HCT116 (cell line): ENCODE measurements at regions not wholly inside any gene's neighbourhood (a gene's known extent, or its start where the extent isn't known, plus 50 kb on each side); places are given as distances from the start of the nearest gene placed in this dataset.

Experiments
- ATAC-seq: fragments of 200-7000 bp; cut with Tn5 transposase; 2 replicates; pipeline ENCODE4 v1.9.1; 2020; ENCODE audit warnings: mild to moderate bottlenecking, moderate library complexity
- BruUV-seq: library from RNA; stranded (reverse); fragments of 400-500 nt; replicated peaks from 2 replicates; lab custom pipeline; 2021; lab: Mats Ljungman, UMichigan
- CTCF ChIA-PET: fragments of 300-600 bp; sonication (Branson Sonifier 250); formaldehyde crosslinking; loops from one replicate; lab custom pipeline; 2021; ENCODE audit warnings: antibody characterized with exemption; lab: Charles Lee
- POLR2A ChIA-PET: fragments of 300-600, 350-600 bp; sonication (Branson Sonifier 250); formaldehyde crosslinking; loops from one replicate; lab custom pipeline; 2021; ENCODE audit warnings: antibody characterized with exemption; lab: Charles Lee
- RAD21 ChIA-PET, 2 experiments: fragments of 300-600 bp; sonication (Branson Sonifier 250); formaldehyde crosslinking; loops; one replicate each; lab custom pipeline; 2023; ENCODE audit warnings: low total read pairs in 2 of 2; ENCODE audit not compliant: uncharacterized antibody in 2 of 2, unreplicated experiment in 2 of 2, low non-redundant PET in 1 of 2; lab: Charles Lee
- DNase-seq: peaks from one replicate; pipeline ENCODE4 v3.0.0-alpha.2; 2010; ENCODE audit warnings: low read depth, low spot score
- H2AFZ ChIP-seq: fragments of 200-600 bp; shearing (Covaris generic), sonication (generic); 2 replicates; pipeline ENCODE4 v1.6.1; 2017; ENCODE audit warnings: low read depth, mixed run types, mixed read lengths, antibody characterized with exemption, low read length; ENCODE audit not compliant: poor library complexity, severe bottlenecking
- H3K27ac ChIP-seq: 2 replicates; pipeline ENCODE4 v1.5.1; 2012; ENCODE audit warnings: low read depth, low read length
- H3K27me3 ChIP-seq: fragments of 200-600 bp; sonication (generic); 2 replicates; pipeline ENCODE4 v1.6.1; 2016; ENCODE audit warnings: mixed run types, low read length, mixed read lengths; ENCODE audit not compliant: insufficient read depth
- H3K36me3 ChIP-seq, 2 experiments: fragments of 200-500 bp in 1 of 2; fragments of 200-600 bp in 1 of 2; sonication (Bioruptor generic) in 1 of 2; sonication (generic) in 1 of 2; 2 replicates each; pipeline versions ENCODE4 v1.5.1 to v1.6.1; 2014 to 2016; ENCODE audit warnings: low read length in 2 of 2, inconsistent platforms in 1 of 2, mixed read lengths in 1 of 2, mixed run types in 1 of 2; ENCODE audit not compliant: insufficient read depth in 2 of 2, control insufficient read depth in 1 of 2
- H3K4me1 ChIP-seq, 2 experiments: fragments of 200-600 bp in 1 of 2; sonication (generic) in 1 of 2; 2 replicates each; pipeline versions ENCODE4 v1.5.1 to v1.6.1; 2012 to 2017; ENCODE audit warnings: low read length in 2 of 2, inconsistent platforms in 1 of 2, mild to moderate bottlenecking in 1 of 2, mixed read lengths in 1 of 2, mixed run types in 1 of 2, moderate library complexity in 1 of 2; ENCODE audit not compliant: insufficient read depth in 2 of 2, control insufficient read depth in 1 of 2
- H3K4me2 ChIP-seq: fragments of 200-600 bp; sonication (generic); 2 replicates; pipeline ENCODE4 v1.6.1; 2017; ENCODE audit warnings: mixed run types, low read length, mixed read lengths
- H3K4me3 ChIP-seq, 2 experiments: fragments of 200-600 bp in 1 of 2; sonication (generic) in 1 of 2; replicated peaks in 1 of 2; 2 replicates each; pipeline ENCODE4 v1.5.1; 2011 to 2016; ENCODE audit warnings: low read length in 2 of 2, control low read depth in 1 of 2, low read depth in 1 of 2, mild to moderate bottlenecking in 1 of 2, mixed read lengths in 1 of 2, mixed run types in 1 of 2
- H3K79me2 ChIP-seq: fragments of 200-600 bp; sonication (generic); 2 replicates; pipeline ENCODE4 v1.6.1; 2017; ENCODE audit warnings: mild to moderate bottlenecking, mixed run types, low read length, moderate library complexity, mixed read lengths; ENCODE audit not compliant: insufficient read depth
- H3K9ac ChIP-seq: fragments of 200-600 bp; sonication (generic); 2 replicates; pipeline ENCODE4 v1.6.1; 2016; ENCODE audit warnings: low read length, mixed read lengths
- H3K9me2 ChIP-seq: fragments of 200-600 bp; sonication (generic), shearing (Covaris generic); 2 replicates; pipeline ENCODE4 v1.6.1; 2017; ENCODE audit warnings: mixed run types, mild to moderate bottlenecking, moderate library complexity; ENCODE audit not compliant: insufficient read depth
- H3K9me3 ChIP-seq, 2 experiments: fragments of 200-500 bp in 1 of 2; fragments of 200-600 bp in 1 of 2; sonication (Bioruptor generic) in 1 of 2; sonication (generic) in 1 of 2; 2 replicates each; pipeline ENCODE4 v1.6.1; 2014 to 2017; ENCODE audit warnings: low read length in 2 of 2, mixed read lengths in 2 of 2, inconsistent platforms in 1 of 2, low read depth in 1 of 2, mild to moderate bottlenecking in 1 of 2, mixed run types in 1 of 2, moderate library complexity in 1 of 2; ENCODE audit not compliant: control insufficient read depth in 1 of 2, insufficient read depth in 1 of 2
- H4K20me1 ChIP-seq: fragments of 200-600 bp; sonication (generic), shearing (Covaris generic); 2 replicates; pipeline ENCODE4 v1.6.1; 2017; ENCODE audit warnings: mixed run types, mild to moderate bottlenecking, moderate library complexity; ENCODE audit not compliant: insufficient read depth
- CBX3 ChIP-seq: IDR thresholded peaks from 2 replicates; pipeline ENCODE4 v1.6.1; 2012; ENCODE audit warnings: low read depth
- CEBPB ChIP-seq: IDR thresholded peaks from 2 replicates; pipeline ENCODE4 v1.6.1; 2012; ENCODE audit warnings: low read depth
- CTCF ChIP-seq, 3 experiments: fragments of 200-600 bp in 1 of 3; sonication (generic) in 1 of 3; IDR thresholded peaks in 2 of 3; conservative IDR thresholded peaks in 1 of 3; 2 replicates each; pipeline ENCODE4 v1.5.1; 2012 to 2017; ENCODE audit warnings: low read depth in 2 of 3, low read length in 2 of 3, antibody characterized with exemption in 1 of 3, borderline replicate concordance in 1 of 3, control low read depth in 1 of 3, mild to moderate bottlenecking in 1 of 3, mixed read lengths in 1 of 3, mixed run types in 1 of 3, moderate library complexity in 1 of 3; ENCODE audit not compliant: insufficient read depth in 1 of 3
- EGR1 ChIP-seq: IDR thresholded peaks from 2 replicates; pipeline ENCODE4 v1.6.1; 2012; ENCODE audit warnings: low read depth
- ELF1 ChIP-seq: IDR thresholded peaks from 2 replicates; pipeline ENCODE4 v1.6.1; 2012; ENCODE audit warnings: low read depth, borderline replicate concordance
- FOSL1 ChIP-seq: IDR thresholded peaks from 2 replicates; pipeline ENCODE4 v1.6.1; 2012; ENCODE audit warnings: low read depth
- JUND ChIP-seq: IDR thresholded peaks from 2 replicates; pipeline ENCODE4 v1.6.1; 2012
- MAX ChIP-seq: IDR thresholded peaks from 2 replicates; pipeline ENCODE4 v1.6.1; 2012
- POLR2A ChIP-seq: IDR thresholded peaks from 2 replicates; pipeline ENCODE4 v1.7.0; 2011; ENCODE audit warnings: borderline replicate concordance; ENCODE audit not compliant: insufficient read depth, insufficient read length; ENCODE audit errors: extremely low read depth
- REST ChIP-seq: IDR thresholded peaks from 2 replicates; pipeline ENCODE4 v1.6.1; 2012; ENCODE audit warnings: low read depth
- SRF ChIP-seq: IDR thresholded peaks from 2 replicates; pipeline ENCODE4 v1.6.1; 2012; ENCODE audit warnings: low read depth
- TCF7L2 ChIP-seq: IDR thresholded peaks from 2 replicates; pipeline ENCODE4 v1.7.0; 2011; ENCODE audit warnings: borderline replicate concordance, inconsistent platforms; ENCODE audit not compliant: insufficient read depth, insufficient read length; ENCODE audit errors: extremely low read depth
- YY1 ChIP-seq: IDR thresholded peaks from 2 replicates; pipeline ENCODE4 v1.6.1; 2011; ENCODE audit warnings: low read length, low read depth, moderate library complexity, mild to moderate bottlenecking; ENCODE audit not compliant: insufficient replicate concordance; ENCODE audit errors: extremely low read depth
- intact Hi-C: fragments of 100-400 bp; cut with micrococcal nuclease; formaldehyde crosslinking; loops from 2 replicates; pipeline ENCODE4 v1.10.0; 2022

- no peak for TF ChIP-seq REST
Measured at GRCh38 chr7:115793958-115794702, 236.4 kb downstream of the TFEC start (continued).

- BruUV-seq: no TSS peak
- no peak for ATAC-seq
- intact Hi-C loops: no loop called here
- no peaks in the 10 kb centered on the region for H3K9me2 ChIP-seq
- H3K79me2 ChIP-seq: no peaks in the 10 kb centered on the region
- no peak overlapping the region for H3K4me2 ChIP-seq
- no peaks in the 10 kb centered on the region for H3K9me3 ChIP-seq
- no peak overlapping the region for H2AFZ ChIP-seq
- H3K9ac ChIP-seq: no peak overlapping the region
- no peaks in the 10 kb centered on the region for H4K20me1 ChIP-seq
- H3K4me3 ChIP-seq: no peak overlapping the region
- ChIA-PET CTCF (no interaction called here), POLR2A (no interaction called here), RAD21 (no interaction called here)
- H3K27ac ChIP-seq: no peak overlapping the region
- H3K36me3 ChIP-seq: no peaks in the 10 kb centered on the region
- H3K27me3 ChIP-seq: no peaks in the 10 kb centered on the region
- no peak for DNase-seq
- H3K4me1 ChIP-seq: no peaks in the 10 kb centered on the region
- TF ChIP-seq EGR1 (no peak), ELF1 (no peak), TCF7L2 (no peak), YY1 (no peak), FOSL1 (no peak), POLR2A (no peak), SRF (no peak), CBX3 (no peak), JUND (no peak), REST (no peak), CEBPB (no peak), CTCF (IDR thresholded peaks at IDR 0.05 in 2 of 3, conservative IDR thresholded peaks at IDR 0.05 in 1 of 3; ENCODE audit: borderline replicate concordance in 1 of 3, insufficient read depth in 1 of 3, low read depth in 2 of 3, low read length in 2 of 3) (no peak), MAX (no peak)
Measured at GRCh38 chr7:115789901-115790300, 240.7 kb downstream of the TFEC start.
